ENCODE measurements at regions not wholly inside any gene's neighbourhood (a gene's known extent, or its start where the extent isn't known, plus 50 kb on each side); places are given as distances from the start of the nearest gene placed in this dataset.

GRCh38 chr17:11028349-11028748, 190.5 kb upstream of the PIRT start:
- TF ChIP-seq MYC (IDR thresholded peaks at IDR 0.05; ENCODE audit: insufficient read depth, insufficient read length, insufficient replicate concordance, low read length, severe bottlenecking), result no peak
- TF ChIP-seq POLR2AphosphoS5 (IDR thresholded peaks at IDR 0.05; ENCODE audit: low read length), result no peak
- no peak for TF ChIP-seq MAX (IDR thresholded peaks at IDR 0.05; ENCODE audit: low read depth, low read length)
- TF ChIP-seq ATF3 (IDR thresholded peaks at IDR 0.05; ENCODE audit: borderline replicate concordance, extremely low read depth, low read depth, low read length), result no peak
- no peak for TF ChIP-seq E2F4 (IDR thresholded peaks at IDR 0.05; ENCODE audit: low read depth, low read length)
- TF ChIP-seq CTCF (IDR thresholded peaks at IDR 0.05 in 2 of 3, conservative IDR thresholded peaks at IDR 0.05 in 1 of 3; ENCODE audit: control insufficient read depth in 2 of 3, extremely low read depth in 1 of 3, insufficient read depth in 1 of 3, low read depth in 3 of 3, low read length in 3 of 3), result no peak
- TF ChIP-seq EZH2 (IDR thresholded peaks at IDR 0.05; ENCODE audit: borderline replicate concordance, control insufficient read depth, low read depth, low read length), result no peak
- TF ChIP-seq SREBF1 (IDR thresholded peaks at IDR 0.05; ENCODE audit: low read length), result no peak
- TF ChIP-seq RAD21 (IDR thresholded peaks at IDR 0.05; ENCODE audit: insufficient read depth, low read depth, low read length), result no peak
- no peak for TF ChIP-seq TCF12 (IDR thresholded peaks at IDR 0.05; ENCODE audit: low read depth, low read length)
- no peak for TF ChIP-seq CBFB (IDR thresholded peaks at IDR 0.05; ENCODE audit: low read depth)
- no peak for TF ChIP-seq HCFC1 (IDR thresholded peaks at IDR 0.05; ENCODE audit: low read length)
- TF ChIP-seq RCOR1 (conservative IDR thresholded peaks at IDR 0.05; ENCODE audit: low read depth, low read length), result no peak
